H9 (cell line): ENCODE measurements at regions not wholly inside any gene's neighbourhood (a gene's known extent, or its start where the extent isn't known, plus 50 kb on each side); places are given as distances from the start of the nearest gene placed in this dataset.
A peak's percentile ranks its signal among the peaks of the same experiment; 100 is the strongest.

Experiments used
- DNase-seq: peaks from one replicate; pipeline ENCODE4 v3.0.0-alpha.2; 2017
- H2AFZ ChIP-seq: one replicate; pipeline ENCODE4 v1.6.1; 2013; ENCODE audit warnings: mild to moderate bottlenecking, low read length, control low read depth, moderate library complexity
- H2AK5ac ChIP-seq: 2 replicates; pipeline ENCODE4 v1.6.1; 2013; ENCODE audit warnings: low read length, control low read depth, mixed read lengths; ENCODE audit not compliant: insufficient read length
- H2BK120ac ChIP-seq: one replicate; pipeline ENCODE4 v1.6.1; 2013; ENCODE audit warnings: low read depth, mild to moderate bottlenecking, low read length, control low read depth, inconsistent platforms; ENCODE audit not compliant: poor library complexity, severe bottlenecking
- H2BK12ac ChIP-seq: 2 replicates; pipeline ENCODE4 v1.6.1; 2013; ENCODE audit warnings: low read length, control low read depth, mixed read lengths, low read depth; ENCODE audit not compliant: insufficient read length
- H2BK15ac ChIP-seq: 2 replicates; pipeline ENCODE4 v1.6.1; 2013; ENCODE audit warnings: low read depth, low read length, control low read depth
- H2BK20ac ChIP-seq: one replicate; pipeline ENCODE4 v1.6.1; 2013; ENCODE audit warnings: low read depth, mild to moderate bottlenecking, low read length, control low read depth, inconsistent platforms; ENCODE audit not compliant: poor library complexity, severe bottlenecking
- H2BK5ac ChIP-seq: 2 replicates; pipeline ENCODE4 v1.6.1; 2013; ENCODE audit warnings: low read length, control low read depth, mixed read lengths; ENCODE audit not compliant: insufficient read length
- H3K14ac ChIP-seq: 2 replicates; pipeline ENCODE4 v1.6.1; 2013; ENCODE audit warnings: low read length, control low read depth; ENCODE audit not compliant: insufficient read depth
- H3K18ac ChIP-seq: 2 replicates; pipeline ENCODE4 v1.6.1; 2013; ENCODE audit warnings: low read depth, mild to moderate bottlenecking, mixed read lengths, low read length, control low read depth; ENCODE audit not compliant: insufficient read length
- H3K23ac ChIP-seq: 2 replicates; pipeline ENCODE4 v1.6.1; 2013; ENCODE audit warnings: low read length, control low read depth, mixed read lengths, low read depth; ENCODE audit not compliant: insufficient read length
- H3K23me2 ChIP-seq: 2 replicates; pipeline ENCODE4 v1.6.1; 2013; ENCODE audit warnings: low read depth, mild to moderate bottlenecking, mixed read lengths, low read length, control low read depth; ENCODE audit not compliant: insufficient read length, poor library complexity, severe bottlenecking
- H3K27ac ChIP-seq: 2 replicates; pipeline ENCODE4 v1.5.1; 2013; ENCODE audit warnings: low read length, control low read depth, mixed read lengths, low read depth; ENCODE audit not compliant: insufficient read length
- H3K27me3 ChIP-seq: 2 replicates; pipeline ENCODE4 v1.6.1; 2013; ENCODE audit warnings: low read length, control low read depth, inconsistent platforms; ENCODE audit not compliant: insufficient read depth
- H3K4ac ChIP-seq: 2 replicates; pipeline ENCODE4 v1.6.1; 2013; ENCODE audit warnings: low read depth, mild to moderate bottlenecking, control low read depth, inconsistent platforms, low read length, moderate library complexity
- H3K4me1 ChIP-seq: 2 replicates; pipeline ENCODE4 v1.6.1; 2013; ENCODE audit warnings: low read length, control low read depth, inconsistent platforms; ENCODE audit not compliant: insufficient read depth
- H3K4me2 ChIP-seq: 2 replicates; pipeline ENCODE4 v1.6.1; 2013; ENCODE audit warnings: low read length, control low read depth, mixed read lengths; ENCODE audit not compliant: insufficient read length, insufficient read depth
- H3K56ac ChIP-seq: 2 replicates; pipeline ENCODE4 v1.6.1; 2013; ENCODE audit warnings: low read depth, mild to moderate bottlenecking, mixed read lengths, low read length, control low read depth; ENCODE audit not compliant: insufficient read length
- H3K79me1 ChIP-seq: 2 replicates; pipeline ENCODE4 v1.6.1; 2013; ENCODE audit warnings: low read depth, mild to moderate bottlenecking, moderate library complexity, low read length, control low read depth, inconsistent platforms; ENCODE audit not compliant: insufficient read depth, poor library complexity, severe bottlenecking
- H3K79me2 ChIP-seq: 2 replicates; pipeline ENCODE4 v1.6.1; 2013; ENCODE audit warnings: low read length, control low read depth, inconsistent platforms; ENCODE audit not compliant: insufficient read depth
- H3K9ac ChIP-seq: 2 replicates; pipeline ENCODE4 v1.6.1; 2013; ENCODE audit warnings: low read length, control low read depth, mixed read lengths; ENCODE audit not compliant: insufficient read length; ENCODE audit errors: extremely low read depth
- H3K9me3 ChIP-seq: one replicate; pipeline ENCODE4 v1.6.1; 2013; ENCODE audit warnings: low read depth, low read length, inconsistent platforms; ENCODE audit not compliant: control insufficient read depth
- H3T11ph ChIP-seq: one replicate; pipeline ENCODE4 v1.6.1; 2013; ENCODE audit warnings: mild to moderate bottlenecking, low read length, control low read depth, inconsistent platforms
- H4K20me1 ChIP-seq: one replicate; pipeline ENCODE4 v1.6.1; 2013; ENCODE audit not compliant: control insufficient read depth, insufficient read length, insufficient read depth
- H4K5ac ChIP-seq: 2 replicates; pipeline ENCODE4 v1.6.1; 2013; ENCODE audit warnings: low read depth, mild to moderate bottlenecking, mixed read lengths, low read length, control low read depth; ENCODE audit not compliant: insufficient read length
- H4K8ac ChIP-seq: replicated peaks from 2 replicates; pipeline ENCODE4 v1.6.1; 2013; ENCODE audit warnings: low read length, control low read depth, mixed read lengths, low read depth; ENCODE audit not compliant: insufficient read length
- H4K91ac ChIP-seq: 2 replicates; pipeline ENCODE4 v1.6.1; 2013; ENCODE audit warnings: low read depth, mild to moderate bottlenecking, moderate library complexity, mixed read lengths, low read length, control low read depth; ENCODE audit not compliant: insufficient read length
- H3K27ac Mint-ChIP-seq, 3 experiments: 2 replicates in 2 of 3; 3 replicates in 1 of 3; pipeline ENCODE4 v1.8.0; 2020 to 2021; ENCODE audit warnings: mixed read lengths in 3 of 3, mild to moderate bottlenecking in 1 of 3, moderate library complexity in 1 of 3
- H3K27me3 Mint-ChIP-seq: 2 replicates; pipeline ENCODE4 v1.8.0; 2021; ENCODE audit warnings: low read depth, mild to moderate bottlenecking, moderate library complexity, mixed read lengths
- H3K36me3 Mint-ChIP-seq, 3 experiments: 2 replicates in 2 of 3; 3 replicates in 1 of 3; pipeline ENCODE4 v1.8.0; 2020 to 2021; ENCODE audit warnings: low read depth in 3 of 3, mixed read lengths in 3 of 3; ENCODE audit not compliant: insufficient read depth in 1 of 3
- H3K4me1 Mint-ChIP-seq, 2 experiments: 2 replicates each; pipeline ENCODE4 v1.8.0; 2020; ENCODE audit warnings: mixed read lengths in 2 of 2
- H3K4me3 Mint-ChIP-seq, 2 experiments: 2 replicates in 1 of 2; 3 replicates in 1 of 2; pipeline ENCODE4 v1.8.0; 2020 to 2021; ENCODE audit warnings: mild to moderate bottlenecking in 2 of 2, mixed read lengths in 2 of 2, moderate library complexity in 1 of 2
- H3K9me3 Mint-ChIP-seq, 2 experiments: 2 replicates in 1 of 2; 3 replicates in 1 of 2; pipeline ENCODE4 v1.8.0; 2020; ENCODE audit warnings: mild to moderate bottlenecking in 2 of 2, mixed read lengths in 2 of 2, moderate library complexity in 1 of 2
- WGBS: extraction: QIAGEN DNeasy Blood & Tissue Kit; methylation state at CpG from one replicate; pipeline ENCODE4 v1.1.7; 2013; ENCODE audit warnings: missing lambda C conversion rate, low lambda C conversion rate, mixed read lengths; ENCODE audit not compliant: insufficient read length; ENCODE audit errors: extremely low coverage; 5-methylcytosine and 5-hydroxymethylcytosine counted together
- TF ChIP-seq, protein P1 (sequence below): fragments of 200-600 bp; sonication (generic); conservative IDR thresholded peaks from 3 replicates; pipeline ENCODE4 v1.8.0; 2021; ENCODE audit warnings: antibody characterized with exemption, mild to moderate bottlenecking

DNA sequence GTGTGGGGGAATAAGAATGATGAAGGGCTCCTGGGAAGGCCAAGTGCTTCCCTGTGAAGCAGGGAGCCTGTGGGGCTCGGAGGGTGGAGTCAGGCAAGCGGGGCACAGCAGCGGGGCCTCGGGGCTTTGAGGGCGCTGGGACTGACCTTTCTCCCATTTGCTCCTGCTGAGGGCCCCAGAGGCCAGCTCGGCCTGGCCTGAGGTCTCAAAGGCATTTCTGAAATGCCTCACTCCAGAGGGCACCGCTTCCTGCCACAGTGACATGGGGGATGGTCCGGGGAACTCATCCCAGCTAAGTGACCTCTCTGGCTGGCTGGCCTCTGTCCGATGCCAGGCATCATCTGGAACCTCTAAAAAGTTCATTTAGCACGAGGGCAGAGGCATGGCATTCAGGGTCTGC lies 98.8 kb upstream of the STX18 start:
- H3K9me3 Mint-ChIP-seq, result peaks cover 0 to 4% of the 10 kb centered on the region in 2 experiments; a peak in 4 of 5 replicates
- H3K4me3 Mint-ChIP-seq, result peak overlapping the region; percentile 27 to 68; a peak in 4 of 5 replicates
- no CpG with 5 or more reads among the region's 10 CpGs for WGBS

More for the DNA sequence above, 98.8 kb upstream of the STX18 start:
- H2BK15ac ChIP-seq, result no peak overlapping the region
- H3K4ac ChIP-seq, result no peak overlapping the region
- H3K9me3 ChIP-seq, result no peaks in the 10 kb centered on the region
- Mint-ChIP-seq H3K27me3 (peaks cover 31% of the 10 kb centered on the region), H3K27ac (0 out of 7 replicates have a peak overlapping the region, but pooled peaks of 1 of the 3 experiments have one; percentile 10), H3K4me1 (peaks cover 36 to 41% of the 10 kb centered on the region in 2 experiments), H3K36me3 (peaks cover 2 to 13% (median 3%) of the 10 kb centered on the region in 3 experiments; a peak in 6 of 7 replicates)
- H3K4me2 ChIP-seq, result peak overlapping the region; percentile 24
- H3K23ac ChIP-seq, result no peak overlapping the region
- no peaks in the 10 kb centered on the region for H3K23me2 ChIP-seq
- no peak overlapping the region for H2BK5ac ChIP-seq
- H3K56ac ChIP-seq, result no peak overlapping the region
- H2AFZ ChIP-seq, result no peak overlapping the region
- H4K20me1 ChIP-seq, result no peaks in the 10 kb centered on the region
- no peaks in the 10 kb centered on the region for H3K27me3 ChIP-seq
- no peak overlapping the region for H2BK20ac ChIP-seq
- H3K27ac ChIP-seq, result no peak overlapping the region
- no peak overlapping the region for H2BK120ac ChIP-seq
- H4K91ac ChIP-seq, result no peak overlapping the region
- no peak overlapping the region for H3K18ac ChIP-seq
- peak overlapping the region; percentile 8; the same call in 1 of the 2 replicates for H3K14ac ChIP-seq
- H3K9ac ChIP-seq, result no peak overlapping the region
- H3K4me1 ChIP-seq, result peaks cover 9% of the 10 kb centered on the region; the same call in 1 of the 2 replicates
- peak; percentile 81 for DNase-seq
- no peaks in the 10 kb centered on the region for H3K79me2 ChIP-seq
- no peak overlapping the region for H4K5ac ChIP-seq
- TF ChIP-seq, protein P1, sequence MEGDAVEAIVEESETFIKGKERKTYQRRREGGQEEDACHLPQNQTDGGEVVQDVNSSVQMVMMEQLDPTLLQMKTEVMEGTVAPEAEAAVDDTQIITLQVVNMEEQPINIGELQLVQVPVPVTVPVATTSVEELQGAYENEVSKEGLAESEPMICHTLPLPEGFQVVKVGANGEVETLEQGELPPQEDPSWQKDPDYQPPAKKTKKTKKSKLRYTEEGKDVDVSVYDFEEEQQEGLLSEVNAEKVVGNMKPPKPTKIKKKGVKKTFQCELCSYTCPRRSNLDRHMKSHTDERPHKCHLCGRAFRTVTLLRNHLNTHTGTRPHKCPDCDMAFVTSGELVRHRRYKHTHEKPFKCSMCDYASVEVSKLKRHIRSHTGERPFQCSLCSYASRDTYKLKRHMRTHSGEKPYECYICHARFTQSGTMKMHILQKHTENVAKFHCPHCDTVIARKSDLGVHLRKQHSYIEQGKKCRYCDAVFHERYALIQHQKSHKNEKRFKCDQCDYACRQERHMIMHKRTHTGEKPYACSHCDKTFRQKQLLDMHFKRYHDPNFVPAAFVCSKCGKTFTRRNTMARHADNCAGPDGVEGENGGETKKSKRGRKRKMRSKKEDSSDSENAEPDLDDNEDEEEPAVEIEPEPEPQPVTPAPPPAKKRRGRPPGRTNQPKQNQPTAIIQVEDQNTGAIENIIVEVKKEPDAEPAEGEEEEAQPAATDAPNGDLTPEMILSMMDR, result no peak
- H3K79me1 ChIP-seq, result no peaks in the 10 kb centered on the region
- no peak overlapping the region for H4K8ac ChIP-seq
- H2BK12ac ChIP-seq, result no peak overlapping the region
- H3T11ph ChIP-seq, result no peak overlapping the region
- H2AK5ac ChIP-seq, result no peak overlapping the region
